ENCODE measurements at regions not wholly inside any gene's neighbourhood (a gene's known extent, or its start where the extent isn't known, plus 50 kb on each side); places are given as distances from the start of the nearest gene placed in this dataset.
A peak's percentile ranks its signal among the peaks of the same experiment; 100 is the strongest.

GRCh38 chr4:153143527-153144348, 60.5 kb upstream of the TRIM2 start:
- Histone ChIP-seq H3K9me3 (ENCODE audit: control insufficient read depth in 5 of 5, low read length in 5 of 5) (no peaks in the 10 kb centered on the region), H3K4me1 (ENCODE audit: control insufficient read depth in 5 of 5, insufficient read depth in 5 of 5, low read length in 5 of 5) (peaks cover 0 to 5% (median 4%) of the 10 kb centered on the region in 5 donors), H3K27ac (ENCODE audit: low read depth, low read length) (no peak overlapping the region), H3K27me3 (ENCODE audit: control insufficient read depth in 5 of 5, insufficient read depth in 4 of 5, low read length in 5 of 5) (no peaks in the 10 kb centered on the region), H3K36me3 (ENCODE audit: control insufficient read depth in 5 of 5, insufficient read depth in 5 of 5, low read length in 5 of 5) (no peaks in the 10 kb centered on the region), H3K4me3 (ENCODE audit: low read depth in 1 of 5, low read length in 5 of 5) (no peak overlapping the region), H3K9ac (ENCODE audit: low read length in 5 of 5) (no peak overlapping the region)

DNA sequence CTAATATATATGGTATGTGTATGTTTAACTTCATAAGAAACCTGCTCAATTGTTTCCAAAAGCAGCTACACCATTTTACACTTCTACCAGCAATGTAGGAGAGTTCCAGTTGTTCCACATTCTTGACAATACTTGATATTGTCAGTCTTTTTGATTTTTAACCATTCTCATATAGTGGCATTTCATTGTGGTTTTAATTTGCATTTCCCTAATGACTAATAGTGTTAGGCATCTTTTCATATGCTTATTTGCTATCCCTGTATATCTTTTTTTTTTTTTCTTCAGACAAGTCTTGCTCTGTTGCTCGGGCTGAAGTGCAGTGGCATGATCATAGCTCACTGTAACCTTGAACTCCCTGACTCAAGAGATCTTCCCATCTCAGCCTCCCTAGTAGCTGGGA, 58.2 kb upstream of the TRIM2 start:
- Histone ChIP-seq H3K4me1 (ENCODE audit: control insufficient read depth in 5 of 5, insufficient read depth in 5 of 5, low read length in 5 of 5) (peaks cover 0 to 5% (median 4%) of the 10 kb centered on the region in 5 donors), H3K27ac (ENCODE audit: low read depth, low read length) (no peak overlapping the region), H3K36me3 (ENCODE audit: control insufficient read depth in 5 of 5, insufficient read depth in 5 of 5, low read length in 5 of 5) (no peaks in the 10 kb centered on the region)

DNA sequence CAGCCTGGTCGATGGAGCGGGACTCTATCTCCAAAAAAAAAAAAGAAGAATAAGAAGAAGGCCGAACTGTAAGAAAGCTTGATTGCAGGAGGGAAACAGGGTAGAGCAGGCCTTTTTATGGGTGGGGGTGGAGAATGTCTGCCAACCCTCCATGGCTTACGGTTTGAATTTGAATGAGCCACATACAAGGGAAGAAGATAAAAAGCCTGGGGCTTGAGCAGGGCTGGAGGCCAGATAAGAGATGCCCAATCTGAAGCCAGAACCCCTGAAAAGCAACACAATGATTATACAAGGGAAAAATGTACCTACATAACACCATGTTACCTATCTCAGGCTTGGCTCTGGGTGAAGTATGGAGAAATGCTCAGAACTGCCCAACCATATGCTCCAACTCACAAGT, 57.3 kb upstream of the TRIM2 start:
- H3K4me1 ChIP-seq (ENCODE audit: control insufficient read depth in 5 of 5, insufficient read depth in 5 of 5, low read length in 5 of 5), result peaks cover 0 to 7% (median 5%) of the 10 kb centered on the region in 5 donors
- H3K27me3 ChIP-seq (ENCODE audit: control insufficient read depth in 5 of 5, insufficient read depth in 4 of 5, low read length in 5 of 5), result no peaks in the 10 kb centered on the region
- H3K9ac ChIP-seq (ENCODE audit: low read length in 5 of 5), result no peak overlapping the region
- H3K27ac ChIP-seq (ENCODE audit: low read depth, low read length), result no peak overlapping the region
- no peaks in the 10 kb centered on the region for H3K9me3 ChIP-seq (ENCODE audit: control insufficient read depth in 5 of 5, low read length in 5 of 5)
- no peaks in the 10 kb centered on the region for H3K36me3 ChIP-seq (ENCODE audit: control insufficient read depth in 5 of 5, insufficient read depth in 5 of 5, low read length in 5 of 5)
- H3K4me3 ChIP-seq (ENCODE audit: low read depth in 1 of 5, low read length in 5 of 5), result no peak overlapping the region

More for the DNA sequence above, 58.2 kb upstream of the TRIM2 start:
- H3K27me3 ChIP-seq (ENCODE audit: control insufficient read depth in 5 of 5, insufficient read depth in 4 of 5, low read length in 5 of 5), result no peaks in the 10 kb centered on the region
- H3K4me3 ChIP-seq (ENCODE audit: low read depth in 1 of 5, low read length in 5 of 5), result no peak overlapping the region
- no peaks in the 10 kb centered on the region for H3K9me3 ChIP-seq (ENCODE audit: control insufficient read depth in 5 of 5, low read length in 5 of 5)
- no peak overlapping the region for H3K9ac ChIP-seq (ENCODE audit: low read length in 5 of 5)

DNA sequence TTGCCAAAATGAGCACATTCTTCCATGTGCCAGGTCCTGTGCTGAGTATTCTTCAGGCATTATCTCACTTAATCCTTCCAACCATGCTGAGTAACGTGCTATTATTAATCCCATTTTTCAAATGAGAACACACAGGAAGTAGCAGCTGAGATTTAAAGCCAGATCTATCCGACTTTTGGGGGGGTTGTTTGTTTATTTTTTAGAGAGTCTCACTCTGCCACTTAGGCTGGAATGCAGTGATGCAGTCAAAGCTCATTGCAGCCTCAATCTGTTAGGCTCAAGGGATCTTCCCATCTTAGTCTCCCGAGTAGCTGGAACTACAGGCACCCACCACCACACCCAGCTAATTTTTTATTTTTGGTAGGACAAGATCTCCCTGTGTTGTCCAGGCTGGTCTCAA, 55.5 kb upstream of the TRIM2 start:
- Histone ChIP-seq H3K9me3 (ENCODE audit: control insufficient read depth in 5 of 5, low read length in 5 of 5) (no peaks in the 10 kb centered on the region), H3K36me3 (ENCODE audit: control insufficient read depth in 5 of 5, insufficient read depth in 5 of 5, low read length in 5 of 5) (no peaks in the 10 kb centered on the region), H3K9ac (ENCODE audit: low read length in 5 of 5) (no peak overlapping the region), H3K27ac (ENCODE audit: low read depth, low read length) (no peak overlapping the region), H3K4me3 (ENCODE audit: low read depth in 1 of 5, low read length in 5 of 5) (no peak overlapping the region), H3K4me1 (ENCODE audit: control insufficient read depth in 5 of 5, insufficient read depth in 5 of 5, low read length in 5 of 5) (peaks cover 0 to 21% (median 19%) of the 10 kb centered on the region in 5 donors), H3K27me3 (ENCODE audit: control insufficient read depth in 5 of 5, insufficient read depth in 4 of 5, low read length in 5 of 5) (peaks cover 0 to 8% (median 0%) of the 10 kb centered on the region in 5 donors)

GRCh38 chr4:153151535-153152455, 52.4 kb upstream of the TRIM2 start:
- H3K4me1 ChIP-seq (ENCODE audit: control insufficient read depth in 5 of 5, insufficient read depth in 5 of 5, low read length in 5 of 5), result peaks cover 0 to 25% (median 24%) of the 10 kb centered on the region in 5 donors
- no peaks in the 10 kb centered on the region for H3K36me3 ChIP-seq (ENCODE audit: control insufficient read depth in 5 of 5, insufficient read depth in 5 of 5, low read length in 5 of 5)
- peaks cover 0 to 25% (median 10%) of the 10 kb centered on the region in 5 donors for H3K27me3 ChIP-seq (ENCODE audit: control insufficient read depth in 5 of 5, insufficient read depth in 4 of 5, low read length in 5 of 5)
- no peak overlapping the region for H3K9ac ChIP-seq (ENCODE audit: low read length in 5 of 5)
- peak overlapping the region in 1 of 5 donors; percentile 79 for H3K4me3 ChIP-seq (ENCODE audit: low read depth in 1 of 5, low read length in 5 of 5)
- no peak overlapping the region for H3K27ac ChIP-seq (ENCODE audit: low read depth, low read length)
- H3K9me3 ChIP-seq (ENCODE audit: control insufficient read depth in 5 of 5, low read length in 5 of 5), result no peaks in the 10 kb centered on the region

GRCh38 chr4:153152501-153153338, 51.5 kb upstream of the TRIM2 start:
- H3K27ac ChIP-seq (ENCODE audit: low read depth, low read length), result no peak overlapping the region

GRCh38 chr4:153153339-153153871, 50.8 kb upstream of the TRIM2 start:
- Histone ChIP-seq H3K9ac (ENCODE audit: low read length in 5 of 5) (peak overlapping the region in 1 of 5 donors; percentile 20), H3K27me3 (ENCODE audit: control insufficient read depth in 5 of 5, insufficient read depth in 4 of 5, low read length in 5 of 5) (peaks cover 0 to 27% (median 10%) of the 10 kb centered on the region in 5 donors), H3K36me3 (ENCODE audit: control insufficient read depth in 5 of 5, insufficient read depth in 5 of 5, low read length in 5 of 5) (no peaks in the 10 kb centered on the region), H3K9me3 (ENCODE audit: control insufficient read depth in 5 of 5, low read length in 5 of 5) (no peaks in the 10 kb centered on the region), H3K4me1 (ENCODE audit: control insufficient read depth in 5 of 5, insufficient read depth in 5 of 5, low read length in 5 of 5) (peaks cover 0 to 25% (median 24%) of the 10 kb centered on the region in 5 donors), H3K4me3 (ENCODE audit: low read depth in 1 of 5, low read length in 5 of 5) (peak overlapping the region; percentile 42 to 79 (median 70)), H3K27ac (ENCODE audit: low read depth, low read length) (no peak overlapping the region)

More at GRCh38 chr4:153152501-153153338, 51.5 kb upstream of the TRIM2 start:
- peak overlapping the region in 1 of 5 donors; percentile 50 for H3K9ac ChIP-seq (ENCODE audit: low read length in 5 of 5)
- H3K9me3 ChIP-seq (ENCODE audit: control insufficient read depth in 5 of 5, low read length in 5 of 5), result no peaks in the 10 kb centered on the region
- H3K27me3 ChIP-seq (ENCODE audit: control insufficient read depth in 5 of 5, insufficient read depth in 4 of 5, low read length in 5 of 5), result peaks cover 0 to 27% (median 10%) of the 10 kb centered on the region in 5 donors
- peak overlapping the region; percentile 64 to 79 (median 70) for H3K4me3 ChIP-seq (ENCODE audit: low read depth in 1 of 5, low read length in 5 of 5)
- no peaks in the 10 kb centered on the region for H3K36me3 ChIP-seq (ENCODE audit: control insufficient read depth in 5 of 5, insufficient read depth in 5 of 5, low read length in 5 of 5)
- H3K4me1 ChIP-seq (ENCODE audit: control insufficient read depth in 5 of 5, insufficient read depth in 5 of 5, low read length in 5 of 5), result peaks cover 0 to 25% (median 24%) of the 10 kb centered on the region in 5 donors

- Histone ChIP-seq H3K9me3 (ENCODE audit: control insufficient read depth in 5 of 5, low read length in 5 of 5) (no peaks in the 10 kb centered on the region), H3K27me3 (ENCODE audit: control insufficient read depth in 5 of 5, insufficient read depth in 4 of 5, low read length in 5 of 5) (peaks cover 0 to 27% (median 10%) of the 10 kb centered on the region in 5 donors), H3K36me3 (ENCODE audit: control insufficient read depth in 5 of 5, insufficient read depth in 5 of 5, low read length in 5 of 5) (no peaks in the 10 kb centered on the region), H3K9ac (ENCODE audit: low read length in 5 of 5) (peak overlapping the region in 1 of 5 donors; percentile 20), H3K4me3 (ENCODE audit: low read depth in 1 of 5, low read length in 5 of 5) (peak overlapping the region; percentile 42 to 79 (median 70)), H3K4me1 (ENCODE audit: control insufficient read depth in 5 of 5, insufficient read depth in 5 of 5, low read length in 5 of 5) (peaks cover 0 to 25% (median 24%) of the 10 kb centered on the region in 5 donors), H3K27ac (ENCODE audit: low read depth, low read length) (no peak overlapping the region)
These were observed 50.0 kb upstream of the TRIM2 start for GRCh38 chr4:153154007-153154975.
